Thyroid gland (tissue), 4 donors: ENCODE measurements at regions not wholly inside any gene's neighbourhood (a gene's known extent, or its start where the extent isn't known, plus 50 kb on each side); places are given as distances from the start of the nearest gene placed in this dataset.

ENCODE experiments used
- DNase-seq, 2 donors: peaks; one replicate each; pipeline ENCODE4 v3.0.0-alpha.2; 2019
- H3K27ac ChIP-seq, 3 donors: fragments of 200-600 bp; sonication (generic); 1 replicate in 2 of 3; 2 replicates in 1 of 3; pipeline ENCODE4 v1.5.1; 2016 to 2019; ENCODE audit warnings: mild to moderate bottlenecking in 1 of 3, moderate library complexity in 1 of 3
- H3K27me3 ChIP-seq: fragments of 200-600 bp; sonication (generic); one replicate; pipeline ENCODE4 v1.5.1; 2019
- H3K36me3 ChIP-seq, 2 donors: fragments of 200-600 bp; sonication (generic); one replicate each; pipeline ENCODE4 v1.5.1; 2016 to 2019
- H3K4me1 ChIP-seq, 2 donors: fragments of 200-600 bp; sonication (generic); one replicate each; pipeline ENCODE4 v1.5.1; 2017 to 2019
- H3K4me3 ChIP-seq, 3 donors: fragments of 200-600 bp; sonication (generic); replicated peaks in 1 of 3; 1 replicate in 2 of 3; 2 replicates in 1 of 3; pipeline ENCODE4 v1.5.1; 2016; ENCODE audit warnings: mild to moderate bottlenecking in 1 of 3
- H3K9me3 ChIP-seq: fragments of 200-600 bp; sonication (generic); one replicate; pipeline ENCODE4 v1.5.1; 2017
- POLR2A ChIP-seq, 2 donors: fragments of 450-650 bp; IDR thresholded peaks; one replicate each; pipeline ENCODE4 v1.6.1; 2017; ENCODE audit warnings: antibody characterized with exemption in 2 of 2, mild to moderate bottlenecking in 2 of 2, moderate library complexity in 1 of 2
- WGBS, 2 donors: methylation state at CpG; one replicate each; pipeline ENCODE4 v1.1.5; 2017; 5-methylcytosine and 5-hydroxymethylcytosine counted together
- intact Hi-C: fragments of 100-400 bp; cut with DNase I; formaldehyde crosslinking; loops from one replicate; pipeline ENCODE4 v1.15.1; 2023
- TF ChIP-seq, protein P1 (sequence below), 6 experiments: fragments of 200-600 bp in 3 of 6; fragments of 450-650 bp in 3 of 6; sonication (generic) in 3 of 6; IDR thresholded peaks; one replicate each; pipeline ENCODE4 v1.5.1; 2016 to 2019; ENCODE audit warnings: antibody characterized with exemption in 6 of 6, mild to moderate bottlenecking in 2 of 6, inconsistent platforms in 1 of 6, moderate library complexity in 1 of 6

DNA sequence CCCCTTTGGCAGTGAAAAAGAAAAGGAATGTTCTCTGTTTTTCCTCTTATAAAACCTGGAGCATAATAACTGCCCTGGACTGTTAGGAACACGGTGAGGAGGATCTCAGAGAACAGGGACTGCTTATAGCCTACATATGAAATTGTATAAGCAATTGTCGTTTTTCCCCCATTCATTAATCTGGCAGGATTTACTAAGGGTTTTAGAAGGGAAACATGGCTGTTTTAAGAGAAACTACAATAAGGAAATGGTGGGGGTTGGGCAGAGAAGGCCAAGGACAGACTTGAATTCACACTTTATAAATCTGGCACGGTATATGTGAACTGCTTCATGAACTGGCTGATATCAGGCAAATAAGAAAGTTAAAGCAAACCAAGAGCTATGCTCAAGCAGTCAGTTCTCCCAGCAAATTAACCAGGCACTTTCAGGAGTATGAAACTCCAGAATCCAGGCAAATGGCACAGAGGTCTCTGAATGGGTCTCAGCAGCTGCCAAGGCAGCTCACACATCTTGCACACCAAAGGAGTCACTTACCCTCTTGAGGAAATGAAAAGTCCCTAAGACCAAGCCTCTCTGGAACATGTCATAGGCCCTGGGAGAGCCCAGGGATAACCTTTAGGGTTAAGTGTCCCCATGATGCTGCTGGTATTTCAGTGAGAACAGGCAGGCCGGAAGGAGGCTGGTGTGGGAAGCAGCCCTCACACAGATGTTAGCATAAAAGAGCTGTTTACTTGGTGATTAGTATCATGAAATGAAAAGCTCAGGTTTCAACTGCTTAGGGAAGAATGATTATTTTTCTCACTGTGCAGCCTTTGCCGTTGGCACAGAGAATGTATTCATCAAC lies 260.5 kb upstream of the MARCKS start:
- Histone ChIP-seq H3K27me3 (no peaks in the 10 kb centered on the region), H3K4me3 (no peak overlapping the region), H3K36me3 (no peaks in the 10 kb centered on the region), H3K9me3 (no peaks in the 10 kb centered on the region), H3K4me1 (peaks cover 0 to 7% of the 10 kb centered on the region in 2 donors), H3K27ac (no peak overlapping the region)
- DNase-seq: no peak
- WGBS, 2 donors: 64 to 74% methylated on average over 5 of the region's 5 CpGs
- intact Hi-C loops: no loop called here
- no peak for TF ChIP-seq POLR2A (IDR thresholded peaks at IDR 0.05)
- TF ChIP-seq, protein P1, sequence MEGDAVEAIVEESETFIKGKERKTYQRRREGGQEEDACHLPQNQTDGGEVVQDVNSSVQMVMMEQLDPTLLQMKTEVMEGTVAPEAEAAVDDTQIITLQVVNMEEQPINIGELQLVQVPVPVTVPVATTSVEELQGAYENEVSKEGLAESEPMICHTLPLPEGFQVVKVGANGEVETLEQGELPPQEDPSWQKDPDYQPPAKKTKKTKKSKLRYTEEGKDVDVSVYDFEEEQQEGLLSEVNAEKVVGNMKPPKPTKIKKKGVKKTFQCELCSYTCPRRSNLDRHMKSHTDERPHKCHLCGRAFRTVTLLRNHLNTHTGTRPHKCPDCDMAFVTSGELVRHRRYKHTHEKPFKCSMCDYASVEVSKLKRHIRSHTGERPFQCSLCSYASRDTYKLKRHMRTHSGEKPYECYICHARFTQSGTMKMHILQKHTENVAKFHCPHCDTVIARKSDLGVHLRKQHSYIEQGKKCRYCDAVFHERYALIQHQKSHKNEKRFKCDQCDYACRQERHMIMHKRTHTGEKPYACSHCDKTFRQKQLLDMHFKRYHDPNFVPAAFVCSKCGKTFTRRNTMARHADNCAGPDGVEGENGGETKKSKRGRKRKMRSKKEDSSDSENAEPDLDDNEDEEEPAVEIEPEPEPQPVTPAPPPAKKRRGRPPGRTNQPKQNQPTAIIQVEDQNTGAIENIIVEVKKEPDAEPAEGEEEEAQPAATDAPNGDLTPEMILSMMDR (IDR thresholded peaks at IDR 0.05): no peak

DNA sequence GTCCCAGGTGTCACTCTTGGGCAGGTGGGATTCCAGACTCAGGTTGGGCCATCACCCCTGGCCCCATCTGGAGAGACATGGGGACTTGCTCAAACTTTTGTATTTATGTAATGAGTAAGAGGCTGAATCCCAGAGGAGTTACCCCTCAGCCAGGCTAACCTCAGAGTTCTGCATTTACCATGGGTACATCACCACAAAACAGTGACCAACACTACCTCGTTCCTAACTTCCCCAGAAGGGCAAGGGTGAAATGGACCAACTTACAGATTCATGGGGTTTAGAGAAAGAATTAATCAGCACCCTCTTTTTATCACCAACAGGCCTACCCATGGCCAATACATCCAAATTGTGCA lies 259.9 kb upstream of the MARCKS start:
- H3K27ac ChIP-seq: no peak overlapping the region

DNA sequence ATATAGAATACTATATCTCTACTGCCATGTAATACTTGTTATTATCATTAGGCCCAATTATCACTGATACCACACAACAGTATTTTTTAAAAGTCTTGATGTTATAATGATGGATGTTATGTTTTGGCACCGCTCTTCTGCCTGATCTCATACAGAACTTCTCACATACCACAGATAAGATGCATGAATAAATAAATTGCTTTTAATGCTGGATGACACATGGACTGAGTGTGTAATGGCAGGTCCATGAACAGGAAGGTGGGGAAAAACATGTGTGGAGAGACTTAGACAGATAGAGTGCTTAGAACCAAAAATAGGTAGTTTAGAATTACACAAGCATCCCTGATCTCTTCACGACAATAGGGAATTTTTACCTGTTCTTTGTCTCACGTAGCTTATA lies 258.4 kb upstream of the MARCKS start:
- intact Hi-C loops: no loop called here
- H3K9me3 ChIP-seq: no peaks in the 10 kb centered on the region
- TF ChIP-seq POLR2A (IDR thresholded peaks at IDR 0.05): no peak
- TF ChIP-seq, protein P1 (IDR thresholded peaks at IDR 0.05): no peak
- WGBS, 2 donors: 95 to 96% methylated on average over 3 of the region's 3 CpGs
- no peak overlapping the region for H3K27ac ChIP-seq
- no peak overlapping the region for H3K4me3 ChIP-seq
- H3K27me3 ChIP-seq: no peaks in the 10 kb centered on the region
- no peak for DNase-seq
- H3K4me1 ChIP-seq: no peaks in the 10 kb centered on the region
- H3K36me3 ChIP-seq: no peaks in the 10 kb centered on the region

More for the DNA sequence above, 259.9 kb upstream of the MARCKS start:
- Histone ChIP-seq H3K36me3 (no peaks in the 10 kb centered on the region), H3K27me3 (no peaks in the 10 kb centered on the region), H3K9me3 (no peaks in the 10 kb centered on the region), H3K4me1 (peaks cover 0 to 2% of the 10 kb centered on the region in 2 donors), H3K4me3 (no peak overlapping the region)
- DNase-seq: no peak
- 76 to 92% methylated on average over 1 of the region's 1 CpG for WGBS, 2 donors
- intact Hi-C loops: no loop called here
- TF ChIP-seq, protein P1 (IDR thresholded peaks at IDR 0.05): no peak
- no peak for TF ChIP-seq POLR2A (IDR thresholded peaks at IDR 0.05)

DNA sequence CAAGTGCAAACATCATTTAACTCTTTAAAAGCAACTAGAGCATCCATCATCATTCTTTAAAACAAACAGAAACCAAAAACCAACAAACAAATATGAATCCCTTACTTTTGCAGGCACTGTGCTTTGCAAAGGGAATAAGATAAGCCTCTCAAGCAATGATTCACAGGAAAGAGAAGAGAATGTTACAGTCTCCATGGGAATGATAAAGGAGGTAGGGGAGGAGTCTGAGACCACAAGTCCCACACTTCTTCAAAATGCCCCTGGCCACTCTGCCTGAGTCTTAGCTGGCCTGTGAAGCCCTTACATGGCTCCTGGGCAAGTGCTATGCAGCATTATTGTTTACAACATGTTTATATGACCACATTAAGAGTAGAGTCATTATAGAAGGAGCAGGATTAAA lies 257.7 kb upstream of the MARCKS start:
- no peak for TF ChIP-seq POLR2A (IDR thresholded peaks at IDR 0.05)
- TF ChIP-seq, protein P1 (IDR thresholded peaks at IDR 0.05): no peak
- no peak overlapping the region for H3K27ac ChIP-seq
- no peaks in the 10 kb centered on the region for H3K27me3 ChIP-seq
- intact Hi-C loops: no loop called here
- DNase-seq: no peak
- H3K9me3 ChIP-seq: no peaks in the 10 kb centered on the region
- H3K4me1 ChIP-seq: no peaks in the 10 kb centered on the region
- H3K36me3 ChIP-seq: no peaks in the 10 kb centered on the region
- no peak overlapping the region for H3K4me3 ChIP-seq

DNA sequence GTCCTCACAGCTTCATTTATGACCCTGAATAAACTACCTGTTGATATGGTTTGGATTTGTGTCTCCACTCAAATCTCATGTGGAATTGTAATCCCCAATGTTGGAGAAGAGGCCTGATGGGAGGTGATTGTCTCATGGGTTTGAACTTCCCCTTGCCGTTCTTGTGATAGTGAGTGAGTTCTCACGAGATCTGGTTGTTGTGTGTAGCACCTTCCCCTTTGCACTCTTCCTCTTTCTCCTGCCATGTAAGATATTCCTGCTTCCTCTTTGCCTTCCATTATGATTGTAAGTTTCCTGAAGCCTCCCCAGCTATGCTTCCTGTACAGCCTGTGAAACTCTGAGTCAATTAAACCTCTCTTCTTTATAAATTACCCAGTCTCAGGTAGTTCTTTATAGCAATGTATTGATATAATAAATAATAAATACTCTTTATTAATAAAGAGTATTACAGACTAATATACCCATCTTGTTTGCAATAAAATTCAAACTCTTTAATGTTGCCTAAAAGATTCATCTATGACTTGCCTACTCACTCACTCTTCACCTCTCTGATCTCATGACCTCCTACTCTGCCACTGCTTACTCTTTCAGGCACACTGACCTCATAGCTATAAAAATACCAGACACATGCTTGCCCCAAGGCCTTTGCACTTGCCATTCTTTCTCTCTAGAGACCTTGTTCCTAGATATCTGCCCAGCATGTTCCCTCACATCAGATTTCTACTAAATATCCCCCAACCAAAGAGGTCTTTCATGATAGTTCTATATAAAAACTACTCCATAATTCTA lies 256.4 kb upstream of the MARCKS start:
- no peaks in the 10 kb centered on the region for H3K4me1 ChIP-seq
- no peaks in the 10 kb centered on the region for H3K9me3 ChIP-seq
- no peak overlapping the region for H3K27ac ChIP-seq
- WGBS, 2 donors: 87 to 88% methylated on average over 2 of the region's 2 CpGs
- no peak overlapping the region for H3K4me3 ChIP-seq
- intact Hi-C loops: no loop called here
- H3K36me3 ChIP-seq: no peaks in the 10 kb centered on the region
- DNase-seq: no peak
- TF ChIP-seq, protein P1 (IDR thresholded peaks at IDR 0.05): no peak
- TF ChIP-seq POLR2A (IDR thresholded peaks at IDR 0.05): no peak
- H3K27me3 ChIP-seq: no peaks in the 10 kb centered on the region
